CD4-positive, alpha-beta memory T cell (primary cell): ENCODE measurements at regions not wholly inside any gene's neighbourhood (a gene's known extent, or its start where the extent isn't known, plus 50 kb on each side); places are given as distances from the start of the nearest gene placed in this dataset.

ENCODE experiments used
- CTCF ChIA-PET: fragments of 350-600 bp; sonication (Branson Sonifier 250); formaldehyde crosslinking; loops from one replicate; lab custom pipeline; 2021; ENCODE audit warnings: inconsistent platforms; ENCODE audit not compliant: partially characterized antibody; lab: Charles Lee
- POLR2A ChIA-PET: fragments of 350-600 bp; sonication (Branson Sonifier 250); formaldehyde crosslinking; loops from one replicate; lab custom pipeline; 2021; ENCODE audit not compliant: partially characterized antibody; lab: Charles Lee
- DNase-seq, 5 donors: peaks; one replicate each; pipeline versions ENCODE4 v3.0.0 to v3.0.0-alpha.2; 2020 to 2022; ENCODE audit warnings: mixed read lengths in 1 of 5
- H3K27ac ChIP-seq: one replicate; pipeline ENCODE4 v1.7.0; 2013; ENCODE audit warnings: low read depth, low read length
- H3K27me3 ChIP-seq: 2 replicates; pipeline ENCODE4 v1.7.0; 2013; ENCODE audit warnings: mild to moderate bottlenecking, low read length, moderate library complexity; ENCODE audit not compliant: insufficient read depth
- H3K36me3 ChIP-seq: 2 replicates; pipeline ENCODE4 v1.7.0; 2013; ENCODE audit warnings: mild to moderate bottlenecking, low read length, moderate library complexity; ENCODE audit not compliant: insufficient read depth
- H3K4me1 ChIP-seq: 2 replicates; pipeline ENCODE4 v1.7.0; 2013; ENCODE audit warnings: mild to moderate bottlenecking, low read length, moderate library complexity; ENCODE audit not compliant: insufficient read depth
- H3K4me3 ChIP-seq, 2 donors: one replicate each; pipeline ENCODE4 v1.7.0; 2013; ENCODE audit warnings: low read length in 2 of 2, mild to moderate bottlenecking in 1 of 2
- H3K9me3 ChIP-seq, 2 donors: one replicate each; pipeline ENCODE4 v1.7.0; 2013; ENCODE audit warnings: low read length in 2 of 2, control low read depth in 1 of 2; ENCODE audit not compliant: control insufficient read depth in 1 of 2
- H3K27ac Mint-ChIP-seq, 7 donors: one replicate each; pipeline ENCODE4 v1.8.0; 2020 to 2021; ENCODE audit warnings: mixed read lengths in 7 of 7, mild to moderate bottlenecking in 6 of 7, inconsistent platforms in 3 of 7, moderate library complexity in 3 of 7
- H3K27me3 Mint-ChIP-seq, 2 donors: one replicate each; pipeline ENCODE4 v1.8.0; 2020 to 2021; ENCODE audit warnings: mixed read lengths in 2 of 2
- H3K36me3 Mint-ChIP-seq, 2 donors: one replicate each; pipeline ENCODE4 v1.8.0; 2020 to 2021; ENCODE audit warnings: mixed read lengths in 2 of 2, inconsistent platforms in 1 of 2, mild to moderate bottlenecking in 1 of 2
- H3K4me1 Mint-ChIP-seq, 4 donors: one replicate each; pipeline ENCODE4 v1.8.0; 2020 to 2021; ENCODE audit warnings: mixed read lengths in 4 of 4, mild to moderate bottlenecking in 1 of 4
- H3K4me3 Mint-ChIP-seq, 8 donors: one replicate each; pipeline ENCODE4 v1.8.0; 2020 to 2021; ENCODE audit warnings: mixed read lengths in 8 of 8, mild to moderate bottlenecking in 7 of 8, moderate library complexity in 6 of 8, inconsistent platforms in 3 of 8
- H3K9me3 Mint-ChIP-seq, 8 donors: one replicate each; pipeline ENCODE4 v1.8.0; 2020 to 2021; ENCODE audit warnings: mixed read lengths in 8 of 8, mild to moderate bottlenecking in 5 of 8, inconsistent platforms in 3 of 8, moderate library complexity in 1 of 8
- intact Hi-C: fragments of 100-400 bp; cut with micrococcal nuclease; formaldehyde crosslinking; loops from one replicate; pipeline ENCODE4 v1.15.1; 2023

DNA sequence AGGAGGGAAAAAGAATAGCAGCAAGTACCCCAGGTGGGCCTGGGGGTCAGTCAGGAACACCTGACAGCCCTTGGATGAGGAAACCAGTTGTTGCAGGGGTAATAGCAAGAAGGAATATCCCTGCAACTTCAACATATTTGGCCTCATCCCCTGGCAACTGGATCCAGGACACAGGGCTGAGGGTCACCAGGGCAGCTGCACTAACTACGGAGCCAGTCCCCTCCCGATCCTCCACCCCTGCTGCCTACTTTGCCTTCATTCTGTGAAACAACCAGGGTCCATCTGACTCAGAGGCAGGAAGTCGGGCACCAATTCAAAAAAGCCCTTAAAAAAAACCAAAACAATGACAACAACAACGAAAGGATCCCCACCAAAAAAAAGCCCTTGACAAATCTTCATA, 52.9 kb downstream of the FRMPD3 start:
- no peaks in the 10 kb centered on the region for H3K9me3 Mint-ChIP-seq
- ChIA-PET CTCF (no interaction called here), POLR2A (no interaction called here)
- no peaks in the 10 kb centered on the region for H3K36me3 ChIP-seq
- no peaks in the 10 kb centered on the region for H3K27me3 ChIP-seq
- DNase-seq, result no peak
- no peak overlapping the region for H3K27ac ChIP-seq
- intact Hi-C loops, result no loop called here
- no peaks in the 10 kb centered on the region for H3K4me1 ChIP-seq
- peaks cover 5 to 6% of the 10 kb centered on the region in 2 donors for H3K27me3 Mint-ChIP-seq
- H3K36me3 Mint-ChIP-seq, result no peaks in the 10 kb centered on the region
- peaks cover 0 to 4% (median under 1%) of the 10 kb centered on the region in 4 donors for H3K4me1 Mint-ChIP-seq
- no peak overlapping the region for H3K27ac Mint-ChIP-seq
- no peak overlapping the region for H3K4me3 ChIP-seq
- H3K4me3 Mint-ChIP-seq, result no peak overlapping the region
- no peaks in the 10 kb centered on the region for H3K9me3 ChIP-seq

DNA sequence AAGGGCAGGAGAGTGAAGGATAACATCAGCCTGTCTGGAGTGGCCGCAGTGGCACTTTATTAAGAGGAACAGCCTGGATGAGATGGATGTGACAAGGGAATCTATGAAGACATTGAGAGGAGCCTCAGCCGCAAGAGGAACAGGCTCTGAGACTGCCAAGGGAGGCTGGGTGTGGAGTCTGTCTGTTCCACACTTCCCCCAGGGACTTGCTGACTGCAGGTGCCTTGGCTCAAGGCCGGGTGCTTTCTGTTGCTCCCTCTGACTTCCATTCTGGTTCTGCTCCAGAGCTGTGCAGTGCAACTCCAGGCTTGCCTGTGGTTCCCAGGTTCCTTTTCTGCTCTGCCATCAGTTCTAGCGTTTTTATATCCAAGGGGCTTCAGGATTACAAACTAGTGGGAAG, 54.6 kb downstream of the FRMPD3 start:
- ChIA-PET CTCF (no interaction called here), POLR2A (no interaction called here)
- H3K4me1 ChIP-seq, result no peaks in the 10 kb centered on the region
- Mint-ChIP-seq H3K4me1 (peaks cover 0 to 4% (median 1%) of the 10 kb centered on the region in 4 donors), H3K36me3 (no peaks in the 10 kb centered on the region), H3K9me3 (peaks cover 0 to 2% (median 0%) of the 10 kb centered on the region in 8 donors), H3K27ac (no peak overlapping the region), H3K27me3 (peaks cover 6 to 10% of the 10 kb centered on the region in 2 donors), H3K4me3 (no peak overlapping the region)
- H3K36me3 ChIP-seq, result no peaks in the 10 kb centered on the region
- no peak overlapping the region for H3K27ac ChIP-seq
- intact Hi-C loops, result no loop called here
- no peak for DNase-seq
- H3K9me3 ChIP-seq, result no peaks in the 10 kb centered on the region
- no peaks in the 10 kb centered on the region for H3K27me3 ChIP-seq
- no peak overlapping the region for H3K4me3 ChIP-seq

DNA sequence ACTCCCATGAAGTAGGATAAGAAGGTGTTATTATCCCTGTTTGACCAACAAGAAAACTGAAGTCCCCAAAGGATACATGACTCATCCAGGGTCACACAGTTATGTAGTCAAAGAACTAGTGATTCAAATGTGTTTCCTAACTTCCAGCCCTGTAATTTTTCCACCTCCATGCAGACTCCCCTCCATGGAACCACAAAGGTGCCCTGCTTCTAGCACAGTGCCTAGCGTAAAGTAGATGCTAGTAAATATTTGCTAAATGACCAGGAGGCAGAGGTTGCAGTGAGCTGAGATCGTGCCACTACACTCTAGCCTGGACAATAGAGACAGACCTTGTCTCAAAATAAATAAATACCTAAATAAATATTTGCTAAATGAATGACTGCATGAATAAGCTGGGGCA, 55.8 kb downstream of the FRMPD3 start:
- intact Hi-C loops, result no loop called here

DNA sequence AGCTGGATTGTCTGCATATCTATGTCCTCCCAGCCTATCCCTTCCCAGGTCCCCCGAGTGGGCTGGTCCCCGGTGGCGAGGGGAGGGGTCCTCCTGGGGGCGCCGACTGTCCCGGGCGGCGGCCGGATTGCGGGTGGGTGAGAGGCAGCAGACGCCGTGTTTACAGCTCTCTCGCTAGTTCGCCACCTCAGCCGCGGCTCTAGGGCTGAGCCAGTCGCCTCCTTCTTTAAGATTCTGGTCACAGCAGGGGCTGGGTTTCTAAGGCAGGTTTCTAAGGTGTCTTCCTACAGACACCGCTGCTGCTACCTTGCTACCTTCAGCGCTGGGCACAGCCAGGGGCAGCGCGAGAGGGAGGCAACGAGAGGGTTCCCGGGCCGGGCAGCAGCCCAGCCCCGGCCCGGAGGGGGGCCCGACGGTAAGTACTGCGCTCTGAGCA, 57.2 kb downstream of the FRMPD3 start:
- intact Hi-C loops, result no loop called here
- Histone ChIP-seq H3K36me3 (no peaks in the 10 kb centered on the region), H3K27ac (no peak overlapping the region), H3K4me1 (no peaks in the 10 kb centered on the region), H3K9me3 (no peaks in the 10 kb centered on the region), H3K27me3 (no peaks in the 10 kb centered on the region), H3K4me3 (no peak overlapping the region)
- peaks cover 0 to 7% (median 0%) of the 10 kb centered on the region in 8 donors for H3K9me3 Mint-ChIP-seq
- peaks cover 0 to 4% (median 1%) of the 10 kb centered on the region in 4 donors for H3K4me1 Mint-ChIP-seq
- DNase-seq, result no peak
- H3K36me3 Mint-ChIP-seq, result no peaks in the 10 kb centered on the region
- ChIA-PET CTCF (no interaction called here), POLR2A (no interaction called here)
- H3K4me3 Mint-ChIP-seq, result peak overlapping the region in 1 of 8 donors; percentile 34
- no peak overlapping the region for H3K27ac Mint-ChIP-seq
- H3K27me3 Mint-ChIP-seq, result peaks cover 6 to 10% of the 10 kb centered on the region in 2 donors

More for the DNA sequence above, 55.8 kb downstream of the FRMPD3 start:
- H3K27me3 ChIP-seq, result no peaks in the 10 kb centered on the region
- CTCF ChIA-PET, result no interaction called here
- no peak overlapping the region for H3K4me3 Mint-ChIP-seq
- peaks cover 0 to 7% (median 0%) of the 10 kb centered on the region in 8 donors for H3K9me3 Mint-ChIP-seq
- H3K9me3 ChIP-seq, result no peaks in the 10 kb centered on the region
- DNase-seq, result no peak
- H3K27ac Mint-ChIP-seq, result no peak overlapping the region
- POLR2A ChIA-PET, result no interaction called here
- no peaks in the 10 kb centered on the region for H3K36me3 ChIP-seq
- peaks cover 6 to 10% of the 10 kb centered on the region in 2 donors for H3K27me3 Mint-ChIP-seq
- H3K4me1 Mint-ChIP-seq, result peaks cover 0 to 4% (median 1%) of the 10 kb centered on the region in 4 donors
- no peaks in the 10 kb centered on the region for H3K4me1 ChIP-seq
- H3K27ac ChIP-seq, result no peak overlapping the region
- no peak overlapping the region for H3K4me3 ChIP-seq
- H3K36me3 Mint-ChIP-seq, result no peaks in the 10 kb centered on the region

DNA sequence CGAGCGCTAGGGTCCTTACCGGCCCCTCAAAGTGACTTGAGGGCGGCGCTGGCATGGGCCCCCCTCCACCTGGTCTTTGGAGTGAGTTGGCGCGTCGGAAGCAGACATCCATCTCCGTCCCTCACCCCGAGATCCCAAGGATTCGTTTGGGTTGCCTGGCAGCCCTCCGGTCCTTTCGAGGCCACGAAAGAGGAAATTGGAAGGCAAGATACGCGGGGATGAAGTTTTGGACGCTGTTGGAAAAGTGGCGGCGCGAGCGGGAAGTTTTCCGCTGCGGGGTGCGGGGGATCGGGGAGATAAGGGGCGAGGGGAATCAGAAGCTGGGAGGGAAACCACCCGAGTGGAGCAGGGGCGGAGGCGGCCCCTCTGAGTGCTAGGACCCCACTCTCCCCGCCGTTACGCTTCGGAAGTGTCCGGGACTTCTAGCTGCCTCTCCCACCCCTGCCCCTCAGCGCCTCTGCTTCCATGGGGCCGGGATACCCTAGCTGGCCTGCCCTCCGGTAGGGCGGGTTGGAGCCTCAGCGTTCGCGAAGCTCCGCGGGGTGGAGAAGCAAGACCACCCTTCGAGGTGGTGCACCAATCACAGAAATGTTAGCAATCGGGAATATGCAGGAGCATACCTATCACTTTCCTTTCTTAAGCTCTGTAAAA, 57.8 kb downstream of the FRMPD3 start:
- Histone ChIP-seq H3K36me3 (no peaks in the 10 kb centered on the region), H3K4me1 (no peaks in the 10 kb centered on the region), H3K4me3 (no peak overlapping the region), H3K27me3 (no peaks in the 10 kb centered on the region), H3K27ac (no peak overlapping the region), H3K9me3 (no peaks in the 10 kb centered on the region)
- ChIA-PET POLR2A (no interaction called here), CTCF (no interaction called here)
- DNase-seq, result no peak
- Mint-ChIP-seq H3K9me3 (peaks cover 0 to 7% (median 0%) of the 10 kb centered on the region in 8 donors), H3K4me3 (peak overlapping the region in 3 of 8 donors; percentile 62 to 66 (median 65)), H3K4me1 (peaks cover 0 to 4% (median 1%) of the 10 kb centered on the region in 4 donors), H3K36me3 (no peaks in the 10 kb centered on the region), H3K27me3 (peaks cover 6 to 7% of the 10 kb centered on the region in 2 donors), H3K27ac (no peak overlapping the region)
- intact Hi-C loops, result no loop called here

DNA sequence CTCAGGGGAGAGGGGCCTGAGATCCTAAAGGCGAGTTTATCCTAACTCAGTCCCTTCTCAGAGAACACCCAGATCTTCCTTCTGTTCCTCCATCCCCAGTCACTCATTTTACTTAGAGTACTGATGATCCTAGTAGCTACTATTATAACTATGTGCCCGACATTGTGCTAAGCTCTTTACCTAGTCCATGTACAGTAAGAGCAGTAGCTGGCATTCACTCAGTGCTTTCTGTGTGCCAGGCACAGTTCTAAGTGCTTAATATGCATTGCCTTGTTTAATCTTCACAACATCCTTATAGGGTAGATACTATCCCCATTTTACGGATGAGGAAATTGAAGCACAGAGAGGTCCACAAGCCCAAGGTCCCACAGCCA, 58.3 kb downstream of the FRMPD3 start:
- ChIA-PET CTCF (no interaction called here), POLR2A (no interaction called here)
- H3K36me3 Mint-ChIP-seq, result no peaks in the 10 kb centered on the region
- peak overlapping the region in 3 of 8 donors; percentile 15 to 66 (median 62) for H3K4me3 Mint-ChIP-seq
- no peaks in the 10 kb centered on the region for H3K9me3 ChIP-seq
- peaks cover 0 to 7% (median 0%) of the 10 kb centered on the region in 8 donors for H3K9me3 Mint-ChIP-seq
- H3K27me3 Mint-ChIP-seq, result peaks cover 6 to 7% of the 10 kb centered on the region in 2 donors
- H3K27me3 ChIP-seq, result no peaks in the 10 kb centered on the region
- no peak overlapping the region for H3K27ac ChIP-seq
- no peak for DNase-seq
- no peaks in the 10 kb centered on the region for H3K36me3 ChIP-seq
- intact Hi-C loops, result no loop called here
- no peaks in the 10 kb centered on the region for H3K4me1 ChIP-seq
- no peak overlapping the region for H3K27ac Mint-ChIP-seq
- H3K4me3 ChIP-seq, result no peak overlapping the region
- peaks cover 0 to 4% (median 1%) of the 10 kb centered on the region in 4 donors for H3K4me1 Mint-ChIP-seq

DNA sequence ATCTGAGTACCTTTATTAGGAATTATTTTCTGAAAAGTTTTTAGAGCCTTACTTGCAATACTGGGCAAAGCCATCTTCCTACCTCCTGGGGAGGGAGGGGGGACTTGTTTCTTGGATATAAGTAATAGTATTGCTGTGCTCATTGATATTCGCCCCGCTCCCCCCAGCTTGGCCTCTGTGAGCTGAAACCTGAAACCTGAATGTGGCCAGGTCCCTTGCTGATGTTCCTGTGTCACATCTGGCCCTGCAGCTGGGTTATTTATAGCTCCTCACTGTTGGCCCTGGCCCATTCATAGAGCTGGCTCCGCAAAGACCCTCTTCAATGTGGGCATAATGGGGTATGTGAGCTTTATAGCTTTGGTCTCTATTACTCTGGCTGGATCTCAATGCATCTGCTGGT, 59.5 kb downstream of the FRMPD3 start:
- Histone ChIP-seq H3K9me3 (no peaks in the 10 kb centered on the region), H3K27ac (no peak overlapping the region), H3K4me1 (no peaks in the 10 kb centered on the region), H3K27me3 (no peaks in the 10 kb centered on the region), H3K4me3 (no peak overlapping the region), H3K36me3 (no peaks in the 10 kb centered on the region)
- Mint-ChIP-seq H3K4me3 (no peak overlapping the region), H3K4me1 (peaks cover 0 to 4% (median 1%) of the 10 kb centered on the region in 4 donors), H3K27me3 (peaks cover 6 to 9% of the 10 kb centered on the region in 2 donors), H3K36me3 (no peaks in the 10 kb centered on the region), H3K27ac (no peak overlapping the region), H3K9me3 (peaks cover 0 to 7% (median 0%) of the 10 kb centered on the region in 8 donors)
- intact Hi-C loops, result no loop called here
- ChIA-PET POLR2A (no interaction called here), CTCF (no interaction called here)
- DNase-seq, result no peak
